HG02970 (cell line): ENCODE measurements at regions not wholly inside any gene's neighbourhood (a gene's known extent, or its start where the extent isn't known, plus 50 kb on each side); places are given as distances from the start of the nearest gene placed in this dataset.

Experiments
- ATAC-seq: cut with Tn5 transposase; IDR thresholded peaks from one replicate; pipeline ENCODE4 v1.9.1; 2021; ENCODE audit warnings: mild to moderate bottlenecking, moderate library complexity, moderate number of reproducible peaks; ENCODE audit not compliant: unreplicated experiment, low FRiP score

GRCh38 chr2:151157000-151157735 lies 104.5 kb downstream of the RBM43 start:
- ATAC-seq: no peak

- ATAC-seq: no peak
Measured at GRCh38 chr2:151156431-151156830, 105.2 kb downstream of the RBM43 start.

GRCh38 chr2:151153601-151154000 lies 108.1 kb downstream of the RBM43 start:
- no peak for ATAC-seq

GRCh38 chr2:151150331-151151320 lies 111.0 kb downstream of the RBM43 start:
- ATAC-seq: no peak

GRCh38 chr2:151138507-151138906 lies 123.2 kb downstream of the RBM43 start:
- ATAC-seq: no peak

- no peak for ATAC-seq
Measured at GRCh38 chr2:151137526-151137925, 124.1 kb downstream of the RBM43 start.

- no peak for ATAC-seq
Measured at GRCh38 chr2:151120011-151120410, 141.7 kb downstream of the RBM43 start.

GRCh38 chr2:151119374-151119773 lies 142.3 kb downstream of the RBM43 start:
- ATAC-seq: no peak

GRCh38 chr2:151118269-151118668 lies 143.4 kb downstream of the RBM43 start:
- no peak for ATAC-seq

- ATAC-seq: no peak
Measured at GRCh38 chr2:151114874-151115273, 146.8 kb downstream of the RBM43 start.

- no peak for ATAC-seq
Measured at GRCh38 chr2:151113318-151113717, 148.3 kb downstream of the RBM43 start.

GRCh38 chr2:151111599-151112278 lies 149.9 kb downstream of the RBM43 start:
- ATAC-seq: no peak

- ATAC-seq: no peak
Measured at GRCh38 chr2:151106805-151107506, 154.7 kb downstream of the RBM43 start.

- no peak for ATAC-seq
Measured at GRCh38 chr2:151103551-151103950, 158.1 kb downstream of the RBM43 start.

- ATAC-seq: no peak
Measured at GRCh38 chr2:151102226-151102625, 159.4 kb downstream of the RBM43 start.

- no peak for ATAC-seq
Measured at GRCh38 chr2:151098841-151099240, 162.8 kb downstream of the RBM43 start.

- ATAC-seq: no peak
Measured at GRCh38 chr2:151097895-151098294, 163.8 kb downstream of the RBM43 start.

GRCh38 chr2:151097128-151097527 lies 164.5 kb downstream of the RBM43 start:
- no peak for ATAC-seq

GRCh38 chr2:151096235-151096634 lies 165.4 kb downstream of the RBM43 start:
- ATAC-seq: no peak

GRCh38 chr2:151095463-151095862 lies 166.2 kb downstream of the RBM43 start:
- no peak for ATAC-seq
